NCI-H69 (cell line): ENCODE measurements at regions not wholly inside any gene's neighbourhood (a gene's known extent, or its start where the extent isn't known, plus 50 kb on each side); places are given as distances from the start of the nearest gene placed in this dataset.
A peak's percentile ranks its signal among the peaks of the same experiment; 100 is the strongest.

ENCODE experiments used
- DNase-seq: peaks from one replicate; lab custom pipeline; 2025; lab: John Stamatoyannopoulos, UW

DNA sequence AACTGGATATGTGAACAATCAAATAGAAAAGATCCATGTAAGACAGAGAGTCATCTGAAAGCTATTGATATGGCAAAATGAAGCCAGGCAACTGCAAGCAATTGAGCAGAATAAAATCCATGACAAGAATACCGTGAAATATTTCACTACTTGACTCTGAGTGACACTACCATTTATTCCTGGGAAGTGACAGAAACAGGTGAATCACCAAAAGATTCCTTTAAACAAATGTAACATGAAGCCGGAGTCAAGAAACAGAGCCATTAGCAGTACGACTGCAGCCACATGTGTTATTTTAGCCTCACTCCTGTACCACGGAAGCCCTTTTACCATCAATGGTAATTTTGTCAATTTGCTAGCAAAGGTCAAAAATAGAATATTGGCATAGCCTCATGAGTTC, 197.7 kb upstream of the POT1 start:
- no peak for DNase-seq

DNA sequence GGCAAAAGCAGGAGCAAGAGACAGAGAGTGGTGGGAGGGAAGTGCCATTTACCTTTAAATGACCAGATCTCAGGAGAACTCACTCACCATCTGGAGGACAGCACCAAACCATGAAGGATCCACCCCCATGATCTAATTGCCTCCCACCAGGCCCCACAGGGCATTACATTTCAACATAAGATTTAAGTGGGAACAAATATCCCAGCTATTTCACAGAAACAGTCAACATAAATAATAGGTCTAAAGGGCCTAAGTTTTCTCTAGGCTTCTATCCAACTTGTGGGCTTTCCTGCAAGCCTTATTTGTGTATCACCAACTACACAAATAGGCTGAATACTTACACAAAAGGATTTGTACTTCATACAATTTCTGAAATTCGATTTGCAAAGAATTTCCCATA, 196.8 kb upstream of the POT1 start:
- peak; percentile 22 for DNase-seq

DNA sequence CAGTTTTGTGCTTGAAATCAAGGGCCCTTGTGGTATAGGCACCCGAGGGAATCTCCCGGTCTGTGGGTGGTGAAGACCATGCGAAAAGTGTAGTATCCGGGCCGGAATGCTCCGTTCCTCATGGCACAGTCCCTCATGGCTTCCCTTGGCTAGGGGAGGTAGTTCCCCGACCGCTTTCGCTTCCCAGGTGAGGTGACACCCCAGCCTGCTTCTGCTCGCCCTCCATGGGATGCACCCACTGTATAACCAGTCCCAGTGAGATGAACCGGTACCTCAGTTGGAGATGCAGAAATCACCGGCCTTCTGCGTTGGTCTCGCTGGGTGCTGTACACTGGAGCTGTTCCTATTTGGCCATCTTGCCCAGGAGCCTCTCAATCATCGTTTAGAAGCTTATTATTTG, 195.7 kb upstream of the POT1 start:
- no peak for DNase-seq

DNA sequence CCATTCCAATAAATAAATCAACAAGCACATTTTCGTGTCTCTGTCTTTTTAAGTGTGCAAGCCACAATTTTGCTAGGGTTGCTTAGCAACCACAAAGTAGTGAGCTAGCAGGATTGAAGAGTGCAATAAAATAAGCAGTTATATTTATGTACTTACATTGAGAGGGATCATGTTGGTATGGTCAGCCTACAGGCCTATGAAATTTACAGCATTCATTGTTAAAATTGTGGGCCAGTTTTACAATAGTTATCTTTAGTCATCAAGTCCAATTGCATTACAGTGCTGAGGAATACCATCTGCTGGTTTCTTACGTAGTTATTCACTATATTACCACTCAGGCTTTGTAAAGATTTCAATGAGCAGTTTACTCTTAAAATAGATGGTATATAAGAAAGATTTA, 192.5 kb upstream of the POT1 start:
- peak; percentile 31 for DNase-seq

DNA sequence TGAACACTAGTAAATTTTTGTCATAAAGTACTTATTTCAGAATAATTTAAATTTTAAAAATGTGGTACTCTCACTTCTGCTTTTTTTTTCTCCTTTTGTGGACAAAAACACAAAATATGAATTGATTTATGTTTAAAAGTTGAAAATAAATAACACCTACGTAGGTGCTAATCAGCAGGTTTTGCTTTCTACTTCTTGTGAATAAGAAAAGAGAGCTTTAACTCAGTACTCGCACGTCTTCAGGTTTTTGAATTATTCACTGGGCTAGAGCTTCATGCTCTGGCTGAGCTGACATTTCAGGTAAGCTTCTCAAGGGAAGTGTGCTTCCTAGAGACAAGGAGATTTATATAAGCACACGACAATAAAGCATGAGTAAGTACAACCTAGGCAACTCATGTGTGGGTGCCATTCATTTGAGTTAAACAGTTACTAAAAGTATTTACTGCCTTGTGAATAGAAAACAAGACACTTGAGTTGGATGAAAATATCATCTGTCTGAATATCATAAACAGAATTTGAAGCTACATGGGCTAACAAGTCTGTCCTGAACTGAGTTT, 190.0 kb upstream of the POT1 start:
- DNase-seq: no peak

DNA sequence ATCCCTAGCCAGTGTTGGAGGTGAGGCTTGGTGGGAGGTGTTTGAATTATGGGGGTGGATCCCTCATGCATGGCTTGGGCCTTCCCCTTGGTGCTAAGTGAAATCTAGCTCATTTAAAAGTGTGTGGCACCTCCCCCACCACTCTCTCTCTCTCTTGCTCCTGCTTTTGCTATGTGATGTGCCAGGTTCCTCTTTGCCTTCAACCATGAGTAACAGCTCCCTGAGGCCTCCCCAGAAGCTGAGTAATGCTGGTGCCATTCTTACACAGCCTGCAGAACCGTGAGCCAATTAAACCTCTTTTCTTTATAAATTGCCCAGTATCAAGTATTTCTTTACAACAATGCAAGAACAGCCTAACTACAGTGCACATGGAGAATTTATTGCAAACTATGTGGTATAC, 188.8 kb upstream of the POT1 start:
- no peak for DNase-seq

DNA sequence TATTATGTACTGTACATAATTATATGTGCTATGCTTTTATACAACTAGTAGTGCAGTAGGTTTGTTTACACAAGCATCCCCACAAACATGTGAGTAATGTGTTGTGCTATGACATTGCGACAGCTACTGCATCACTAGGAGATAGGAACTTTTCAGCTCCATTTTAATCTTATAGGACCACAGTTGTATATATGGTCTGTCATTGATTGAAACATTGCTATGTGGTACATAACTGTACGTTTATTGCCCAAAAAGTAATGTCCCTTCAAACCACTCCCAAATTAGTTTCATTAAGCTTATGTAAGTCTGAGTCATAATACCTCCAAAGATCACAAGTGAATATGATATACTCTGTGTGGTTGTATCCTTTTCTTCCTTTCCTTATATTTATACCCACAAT, 183.2 kb upstream of the POT1 start:
- no peak for DNase-seq

DNA sequence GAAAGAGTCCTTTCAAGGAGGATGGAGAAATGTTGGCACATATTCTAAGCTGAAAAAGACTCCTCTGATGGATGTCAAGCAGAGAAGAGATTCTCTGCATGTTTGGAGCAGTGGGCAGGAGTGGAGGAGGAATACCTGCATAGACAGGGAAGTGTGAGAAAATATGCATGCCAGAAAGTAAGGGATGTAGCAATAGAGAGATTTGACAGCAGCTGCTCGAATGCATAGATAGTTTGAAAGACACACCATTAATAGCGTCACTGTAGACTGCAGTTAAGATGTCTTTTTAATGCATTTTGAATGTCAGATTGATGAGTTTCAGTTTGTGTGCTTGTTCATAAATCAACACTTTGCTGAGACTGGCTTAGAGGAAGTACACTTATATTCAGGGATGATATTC, 169.9 kb upstream of the POT1 start:
- no peak for DNase-seq

DNA sequence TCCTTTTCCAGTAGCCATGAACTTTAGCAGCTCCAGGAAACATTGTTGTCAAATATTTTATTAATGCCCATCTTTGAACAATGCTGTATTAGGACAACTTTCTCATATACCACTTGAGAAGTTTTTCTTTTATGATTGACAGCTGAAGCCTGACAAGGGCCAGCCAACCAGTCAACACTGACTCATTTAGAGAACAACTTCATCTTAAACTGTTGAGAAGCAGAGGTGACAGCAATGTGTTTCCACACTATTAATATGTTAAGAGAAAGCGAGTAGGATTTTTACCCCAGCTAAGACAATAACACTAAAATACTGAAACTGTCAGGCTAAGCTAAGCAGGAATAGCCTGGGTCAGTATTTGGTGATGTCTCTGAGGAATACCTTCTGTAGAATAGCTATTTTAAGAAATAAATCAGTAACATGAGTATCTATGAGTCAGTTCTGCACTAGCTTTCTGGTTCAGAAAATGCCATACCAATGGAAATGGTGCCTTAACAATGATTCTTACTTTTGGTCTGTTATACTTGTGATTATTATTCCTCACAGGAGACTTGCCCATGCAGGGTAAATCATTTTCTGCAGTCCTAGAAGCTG, 168.8 kb upstream of the POT1 start:
- no peak for DNase-seq

DNA sequence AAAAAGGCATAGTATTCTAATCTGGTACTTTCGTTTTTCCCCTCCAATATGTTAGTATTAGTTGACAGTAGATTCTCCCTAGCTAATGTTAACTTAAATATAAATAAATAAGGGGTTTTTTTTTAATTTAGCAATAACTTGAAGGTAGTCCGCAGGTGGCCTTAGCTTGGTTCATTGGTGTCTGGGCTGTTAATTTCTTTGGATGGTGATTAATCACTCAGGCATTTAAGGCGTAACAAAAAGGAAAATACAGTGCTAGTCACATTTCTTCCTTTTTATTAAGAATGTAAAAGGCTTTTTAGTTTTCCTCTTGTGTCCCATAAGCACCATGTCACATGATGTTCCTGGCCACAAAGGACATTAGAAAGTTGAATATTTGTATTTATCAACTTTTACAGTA, 161.0 kb upstream of the POT1 start:
- DNase-seq: no peak

DNA sequence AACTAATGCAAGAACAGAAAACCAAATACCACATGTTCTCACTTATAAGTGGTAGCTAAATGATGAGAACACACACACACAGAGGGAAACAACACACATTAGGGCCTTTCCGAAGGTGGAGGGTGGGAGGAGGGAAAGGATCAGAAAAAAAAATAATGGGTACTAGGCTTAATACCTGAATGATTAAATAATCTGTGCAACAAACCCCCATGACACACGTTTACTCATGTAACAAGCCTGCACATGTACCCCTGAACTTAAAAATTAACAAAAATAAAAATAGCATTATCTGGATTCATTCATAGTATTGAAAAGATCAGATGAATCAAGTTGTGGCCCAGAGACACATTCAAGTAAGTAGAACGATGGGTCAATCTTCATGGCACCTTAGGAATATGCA, 159.5 kb upstream of the POT1 start:
- no peak for DNase-seq

DNA sequence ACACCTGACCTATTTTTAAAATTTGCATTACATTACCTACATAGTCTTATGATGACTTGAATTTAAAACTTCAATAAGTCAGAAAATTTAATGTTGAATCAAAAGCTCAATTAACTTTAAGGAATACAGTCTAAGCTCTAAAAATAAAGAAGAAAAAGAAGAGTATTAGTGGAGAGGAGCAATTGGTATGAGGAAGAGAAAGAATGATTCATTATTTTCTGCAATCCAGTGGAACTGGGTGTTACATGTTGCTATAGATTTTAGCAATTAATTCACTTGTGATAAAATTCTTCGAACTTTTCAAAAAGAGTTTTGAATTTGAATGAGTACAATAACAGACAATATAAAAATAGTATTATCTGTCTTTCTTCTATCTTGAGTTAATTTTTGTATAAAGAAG, 158.9 kb upstream of the POT1 start:
- DNase-seq: no peak

DNA sequence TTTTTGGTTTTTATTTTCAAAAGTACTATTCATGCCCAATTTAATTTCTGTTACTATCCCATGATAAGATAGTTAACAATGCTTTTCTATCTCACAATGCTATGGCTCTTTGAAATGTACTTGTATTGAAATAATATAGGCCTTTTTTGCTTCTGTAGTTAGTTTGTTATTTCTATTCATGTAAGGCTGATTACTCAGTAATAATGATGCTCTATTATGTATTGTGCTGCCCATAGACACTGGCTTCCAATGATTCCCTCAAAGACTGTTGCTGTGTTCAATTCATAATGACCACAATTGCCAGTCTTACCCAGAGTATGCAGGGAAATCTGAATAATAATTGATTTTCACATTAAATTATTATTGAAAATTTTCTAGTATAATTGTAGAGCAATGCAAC, 155.5 kb upstream of the POT1 start:
- DNase-seq: no peak

DNA sequence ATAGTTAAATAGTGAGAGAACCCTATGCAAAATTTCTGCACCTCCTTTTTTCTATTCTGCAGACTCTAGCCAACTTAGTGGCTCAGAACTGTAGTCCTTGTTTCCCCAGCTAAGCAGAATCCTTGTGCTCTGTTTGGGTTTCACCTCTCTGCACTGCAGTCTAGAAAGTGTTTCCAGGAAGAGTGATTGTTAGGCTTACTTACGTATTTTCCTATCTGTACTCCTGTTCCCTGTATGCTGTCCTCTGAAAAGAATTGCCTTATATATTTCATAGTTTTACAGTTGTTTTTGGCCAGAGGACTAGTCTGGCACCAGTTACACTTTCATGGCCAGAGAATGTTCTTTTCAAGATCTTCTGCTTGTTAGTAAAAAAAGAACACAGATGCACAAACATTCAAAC, 154.6 kb upstream of the POT1 start:
- no peak for DNase-seq

DNA sequence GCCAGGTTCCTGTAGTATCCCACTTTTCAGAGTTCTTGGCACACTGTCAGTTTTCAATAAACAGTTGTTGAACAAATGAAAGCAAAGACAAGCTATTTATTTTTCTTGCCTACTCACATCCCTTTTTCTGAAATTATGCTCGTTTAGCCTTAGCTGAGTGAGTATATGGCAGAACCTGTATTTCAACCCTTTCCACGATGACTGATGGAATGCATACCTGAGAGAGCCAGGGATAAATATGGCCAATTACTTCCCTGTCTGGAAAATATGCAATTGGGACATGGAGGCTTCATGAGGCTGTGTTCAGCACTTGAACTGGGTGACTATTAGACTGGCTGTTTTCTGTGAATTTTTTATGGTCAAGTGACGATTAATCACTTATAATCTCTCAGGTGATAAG, 144.5 kb upstream of the POT1 start:
- no peak for DNase-seq

DNA sequence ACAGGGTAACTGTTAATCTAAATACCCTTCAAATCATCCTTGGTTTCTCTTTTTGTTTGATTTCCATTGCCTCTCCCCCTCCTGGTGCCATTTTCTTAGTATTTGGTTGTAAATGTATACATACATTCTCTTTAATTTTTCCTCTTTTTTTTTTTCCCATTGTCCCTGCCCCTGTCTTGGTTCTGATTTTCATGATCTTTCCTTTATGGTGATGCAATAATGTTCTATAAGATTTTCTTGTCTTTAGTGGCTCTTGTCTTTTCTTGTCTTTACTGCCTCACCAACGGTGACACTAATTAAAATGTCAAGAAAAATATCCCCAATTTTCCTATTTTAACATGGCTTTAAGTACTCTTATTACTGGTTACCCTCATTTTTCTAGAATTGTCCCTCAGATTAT, 135.9 kb upstream of the POT1 start:
- no peak for DNase-seq

DNA sequence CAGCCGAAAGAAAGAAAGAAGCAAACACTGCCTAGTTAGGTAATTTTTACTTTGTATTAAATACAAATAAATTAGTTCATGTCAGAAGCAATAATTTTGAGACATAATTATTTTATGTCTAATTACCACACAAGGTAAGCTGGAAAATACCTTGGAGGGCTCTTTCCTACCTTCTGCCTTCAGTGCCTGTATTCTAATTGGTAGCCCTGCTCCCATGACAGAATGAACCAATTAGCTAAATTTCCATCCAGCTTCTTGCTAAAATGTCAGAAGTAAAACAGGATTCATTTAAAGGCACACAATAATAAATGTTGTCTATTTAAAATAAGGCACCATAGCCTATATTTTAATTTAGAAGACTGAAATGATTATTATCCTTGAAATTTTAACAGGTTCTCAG, 135.4 kb upstream of the POT1 start:
- no peak for DNase-seq

DNA sequence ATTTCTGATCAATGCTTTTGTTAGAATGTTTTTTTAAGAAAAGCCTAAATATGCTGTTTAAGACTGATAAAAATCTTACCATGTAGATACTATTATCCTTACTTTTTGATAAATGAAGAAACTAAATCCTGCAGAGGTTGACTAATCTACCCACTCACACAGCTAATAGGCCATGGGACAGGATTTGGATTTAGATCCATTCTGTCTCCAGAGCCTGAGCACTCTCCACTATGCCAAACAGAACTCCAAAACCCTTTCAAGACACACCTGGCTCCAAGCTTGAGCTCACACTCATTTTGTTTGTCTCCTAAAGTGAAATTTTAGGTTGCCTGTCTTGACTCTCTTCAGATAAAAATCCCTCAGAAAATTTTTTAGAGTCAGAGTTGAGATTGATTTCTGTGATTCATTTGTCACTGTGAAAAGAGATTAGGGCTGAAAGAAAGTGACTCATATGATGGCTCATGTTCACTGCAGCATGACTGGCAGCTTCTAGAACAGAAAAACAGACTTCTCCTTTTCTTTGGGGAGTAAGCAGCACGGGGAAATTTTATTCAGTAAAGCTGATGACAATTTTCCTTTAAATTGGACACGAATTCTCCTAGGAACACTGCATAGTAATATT, 132.3 kb upstream of the POT1 start:
- DNase-seq: peak; percentile 26

DNA sequence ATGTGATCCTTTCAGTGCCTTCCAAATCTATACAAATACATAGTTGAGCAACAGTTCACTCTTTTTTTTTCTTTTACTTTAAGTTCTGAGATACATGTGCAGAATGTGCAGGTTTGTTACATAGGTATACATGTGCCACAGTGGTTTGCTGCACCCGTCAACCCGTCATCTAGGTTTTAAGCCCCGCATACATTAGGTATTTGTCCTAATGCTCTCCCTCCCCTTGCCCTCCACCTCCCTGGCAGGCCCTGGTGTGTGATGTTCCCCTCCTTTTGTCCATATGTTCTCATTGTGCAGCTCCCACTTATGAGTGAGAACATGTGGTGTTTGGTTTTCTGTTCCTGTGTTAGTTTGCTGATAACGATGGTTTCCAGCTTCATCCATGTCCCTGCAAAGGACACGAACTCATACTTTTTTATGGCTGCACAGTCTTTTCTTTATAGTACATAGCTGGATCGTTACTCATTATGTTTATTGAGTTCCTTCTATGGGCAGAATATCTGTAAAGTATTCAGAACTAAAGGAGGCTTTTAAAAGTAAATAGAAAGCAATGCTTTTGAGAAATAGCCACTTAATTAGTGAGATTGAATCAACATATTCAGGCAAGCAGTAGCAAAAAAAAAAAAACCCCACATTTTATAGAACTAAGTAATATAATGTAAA, 131.6 kb upstream of the POT1 start:
- DNase-seq: peak; percentile 67

DNA sequence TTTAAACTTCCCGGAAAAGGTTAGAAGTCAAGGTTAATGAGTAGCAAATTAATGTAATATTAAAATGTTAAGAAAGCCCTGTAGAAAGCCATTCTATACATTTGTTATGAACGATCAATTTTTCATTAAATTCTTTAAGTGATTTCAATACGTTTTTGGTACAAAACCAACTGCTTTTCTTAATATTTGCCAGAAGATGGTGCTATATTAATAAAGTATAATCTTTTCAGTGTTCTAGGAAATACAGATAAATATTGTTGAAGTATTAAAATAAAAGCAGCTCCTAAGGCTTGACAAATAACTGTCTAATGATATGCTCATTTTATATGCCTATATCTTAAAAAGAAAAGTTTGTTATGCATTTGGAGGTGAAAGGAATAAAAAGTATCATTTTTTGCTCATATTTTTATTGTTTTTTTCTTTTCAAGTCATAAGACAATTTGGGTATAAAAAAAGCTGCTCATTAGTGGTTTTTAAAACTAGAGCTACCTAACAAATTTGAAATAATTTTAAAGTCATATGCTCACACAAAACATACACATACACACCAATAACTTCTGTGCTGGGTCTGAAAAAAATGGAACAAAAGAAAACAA, 130.3 kb upstream of the POT1 start:
- peak; percentile 42 for DNase-seq

DNA sequence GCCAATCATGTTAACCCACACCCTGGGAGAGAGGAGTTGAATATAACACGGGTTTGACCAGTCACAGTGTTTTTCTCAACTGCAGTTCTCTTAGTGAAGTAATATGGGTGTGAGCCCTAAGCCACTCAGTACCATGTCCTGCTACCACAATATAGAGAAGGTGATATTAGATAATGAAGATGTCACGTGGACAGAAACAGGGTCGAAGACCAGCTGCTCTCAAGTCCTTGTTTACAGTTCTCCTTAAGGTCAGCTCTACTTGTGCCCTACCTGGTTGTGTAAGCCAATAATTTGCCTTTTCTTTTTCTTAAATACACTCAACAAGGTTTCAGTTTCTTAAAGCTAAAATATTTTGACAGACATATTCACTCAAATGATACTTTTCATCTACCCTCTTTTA, 128.3 kb upstream of the POT1 start:
- DNase-seq: peak; percentile 32

DNA sequence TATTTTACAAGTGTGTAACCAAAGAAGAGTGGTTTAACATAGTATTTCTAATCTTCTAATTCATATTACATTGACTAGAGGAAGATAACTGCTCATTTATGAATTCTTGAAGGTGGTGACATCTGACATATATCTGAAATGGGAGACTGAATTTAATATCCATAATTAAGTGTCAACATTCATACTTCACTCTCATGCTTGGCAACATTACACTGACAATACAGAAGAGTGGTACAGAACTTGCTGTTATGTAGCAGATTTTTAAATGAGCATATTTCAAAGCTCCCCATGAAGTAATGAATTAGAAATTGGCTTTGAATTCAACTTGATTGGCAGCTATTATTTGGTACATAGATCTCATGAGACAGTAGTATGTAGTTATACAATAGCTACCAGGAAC, 125.8 kb upstream of the POT1 start:
- DNase-seq: no peak

DNA sequence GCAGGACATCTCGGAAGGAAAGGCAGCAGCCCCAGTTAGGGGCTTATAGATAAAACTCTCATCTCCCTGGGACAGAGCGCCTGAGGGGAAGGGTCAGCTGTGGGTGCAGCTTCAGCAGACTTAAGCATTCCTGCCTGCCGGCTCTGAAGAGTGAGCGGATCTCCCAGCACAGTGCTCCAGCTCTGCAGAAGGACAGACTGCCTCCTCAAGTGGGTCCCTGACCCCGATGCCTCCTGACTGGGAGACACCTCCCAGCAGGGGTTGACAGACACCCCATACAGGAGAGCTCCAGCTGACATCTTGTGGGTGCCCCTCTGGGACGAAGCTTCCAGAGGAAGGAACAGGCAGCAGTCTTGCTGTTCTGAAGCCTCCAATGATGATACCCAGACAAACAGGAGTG, 117.1 kb upstream of the POT1 start:
- no peak for DNase-seq
